ENCODE measurements at regions not wholly inside any gene's neighbourhood (a gene's known extent, or its start where the extent isn't known, plus 50 kb on each side); places are given as distances from the start of the nearest gene placed in this dataset.

Small RNA genes in the stretch of these regions (small RNA-seq; reads per million reads assigned to genes)
- gene AC079804.2 (0 reads per million in 4 donors), gene MIR3683 (0 reads per million in 4 donors), gene RF00019 (0 reads per million in 4 donors)

Data from gastroesophageal sphincter (tissue), 4 donors.